ENCODE measurements at regions not wholly inside any gene's neighbourhood (a gene's known extent, or its start where the extent isn't known, plus 50 kb on each side); places are given as distances from the start of the nearest gene placed in this dataset.

DNA sequence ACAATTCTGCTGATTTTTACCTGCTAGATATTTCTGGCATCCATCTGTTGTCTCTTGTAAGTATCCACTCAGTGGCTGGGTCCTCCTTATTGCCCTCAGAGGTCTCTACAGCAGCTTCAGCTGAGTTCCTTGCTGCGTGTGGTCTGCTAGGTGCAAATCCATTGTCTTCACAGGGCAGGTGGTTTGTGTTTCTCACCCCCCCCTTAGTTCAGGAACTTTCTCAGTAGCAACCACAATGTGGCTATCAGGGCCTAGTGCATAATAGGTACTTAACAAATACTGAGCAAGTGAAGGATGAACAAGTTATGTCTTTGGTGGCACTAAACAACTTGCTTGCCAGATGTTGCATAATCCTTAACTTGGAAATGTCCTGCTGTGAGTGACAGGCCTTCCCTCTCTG is 96.7 kb upstream of the KLHL25 start:
- TF ChIP-seq EP300 (IDR thresholded peaks at IDR 0.05; ENCODE audit: borderline replicate concordance in 1 of 2, low read depth in 1 of 2, low read length in 1 of 2), result no peak
- TF ChIP-seq, protein P1, sequence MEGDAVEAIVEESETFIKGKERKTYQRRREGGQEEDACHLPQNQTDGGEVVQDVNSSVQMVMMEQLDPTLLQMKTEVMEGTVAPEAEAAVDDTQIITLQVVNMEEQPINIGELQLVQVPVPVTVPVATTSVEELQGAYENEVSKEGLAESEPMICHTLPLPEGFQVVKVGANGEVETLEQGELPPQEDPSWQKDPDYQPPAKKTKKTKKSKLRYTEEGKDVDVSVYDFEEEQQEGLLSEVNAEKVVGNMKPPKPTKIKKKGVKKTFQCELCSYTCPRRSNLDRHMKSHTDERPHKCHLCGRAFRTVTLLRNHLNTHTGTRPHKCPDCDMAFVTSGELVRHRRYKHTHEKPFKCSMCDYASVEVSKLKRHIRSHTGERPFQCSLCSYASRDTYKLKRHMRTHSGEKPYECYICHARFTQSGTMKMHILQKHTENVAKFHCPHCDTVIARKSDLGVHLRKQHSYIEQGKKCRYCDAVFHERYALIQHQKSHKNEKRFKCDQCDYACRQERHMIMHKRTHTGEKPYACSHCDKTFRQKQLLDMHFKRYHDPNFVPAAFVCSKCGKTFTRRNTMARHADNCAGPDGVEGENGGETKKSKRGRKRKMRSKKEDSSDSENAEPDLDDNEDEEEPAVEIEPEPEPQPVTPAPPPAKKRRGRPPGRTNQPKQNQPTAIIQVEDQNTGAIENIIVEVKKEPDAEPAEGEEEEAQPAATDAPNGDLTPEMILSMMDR (IDR thresholded peaks at IDR 0.05), result no peak

All from SK-N-SH (cell line).